ENCODE measurements at regions not wholly inside any gene's neighbourhood (a gene's known extent, or its start where the extent isn't known, plus 50 kb on each side); places are given as distances from the start of the nearest gene placed in this dataset.
A peak's percentile ranks its signal among the peaks of the same experiment; 100 is the strongest.

DNA sequence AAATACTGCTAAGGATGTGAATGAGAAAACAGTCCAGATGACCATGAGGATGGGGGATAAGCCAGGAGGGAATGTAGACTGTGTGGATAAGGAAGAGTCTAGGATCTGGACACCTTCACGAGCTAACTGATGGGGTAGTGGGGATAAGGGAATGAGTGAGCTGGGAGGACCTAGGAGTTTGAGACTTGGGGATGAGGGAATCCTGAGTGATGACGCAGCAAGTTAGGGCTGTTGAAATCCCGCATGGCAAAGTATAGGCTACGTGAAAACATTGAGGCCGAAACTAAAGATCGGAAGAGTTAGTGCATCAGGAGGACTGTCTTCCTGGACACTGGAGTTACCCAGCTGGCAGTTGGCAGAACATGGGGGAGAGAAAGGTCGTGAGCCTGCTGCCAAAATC, 129.2 kb upstream of the EEA1 start:
- no peak overlapping the region for H3K4me3 ChIP-seq (ENCODE audit: low read depth, low read length)
- in situ Hi-C loops (cut with HindIII; ENCODE audit: low sequenced_read_pairs): no loop called here
- TF ChIP-seq, protein P1, sequence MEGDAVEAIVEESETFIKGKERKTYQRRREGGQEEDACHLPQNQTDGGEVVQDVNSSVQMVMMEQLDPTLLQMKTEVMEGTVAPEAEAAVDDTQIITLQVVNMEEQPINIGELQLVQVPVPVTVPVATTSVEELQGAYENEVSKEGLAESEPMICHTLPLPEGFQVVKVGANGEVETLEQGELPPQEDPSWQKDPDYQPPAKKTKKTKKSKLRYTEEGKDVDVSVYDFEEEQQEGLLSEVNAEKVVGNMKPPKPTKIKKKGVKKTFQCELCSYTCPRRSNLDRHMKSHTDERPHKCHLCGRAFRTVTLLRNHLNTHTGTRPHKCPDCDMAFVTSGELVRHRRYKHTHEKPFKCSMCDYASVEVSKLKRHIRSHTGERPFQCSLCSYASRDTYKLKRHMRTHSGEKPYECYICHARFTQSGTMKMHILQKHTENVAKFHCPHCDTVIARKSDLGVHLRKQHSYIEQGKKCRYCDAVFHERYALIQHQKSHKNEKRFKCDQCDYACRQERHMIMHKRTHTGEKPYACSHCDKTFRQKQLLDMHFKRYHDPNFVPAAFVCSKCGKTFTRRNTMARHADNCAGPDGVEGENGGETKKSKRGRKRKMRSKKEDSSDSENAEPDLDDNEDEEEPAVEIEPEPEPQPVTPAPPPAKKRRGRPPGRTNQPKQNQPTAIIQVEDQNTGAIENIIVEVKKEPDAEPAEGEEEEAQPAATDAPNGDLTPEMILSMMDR (IDR thresholded peaks at IDR 0.05; ENCODE audit: low read depth, low read length, missing control alignments): no peak
- no peak for DNase-seq (ENCODE audit: low read depth)

DNA sequence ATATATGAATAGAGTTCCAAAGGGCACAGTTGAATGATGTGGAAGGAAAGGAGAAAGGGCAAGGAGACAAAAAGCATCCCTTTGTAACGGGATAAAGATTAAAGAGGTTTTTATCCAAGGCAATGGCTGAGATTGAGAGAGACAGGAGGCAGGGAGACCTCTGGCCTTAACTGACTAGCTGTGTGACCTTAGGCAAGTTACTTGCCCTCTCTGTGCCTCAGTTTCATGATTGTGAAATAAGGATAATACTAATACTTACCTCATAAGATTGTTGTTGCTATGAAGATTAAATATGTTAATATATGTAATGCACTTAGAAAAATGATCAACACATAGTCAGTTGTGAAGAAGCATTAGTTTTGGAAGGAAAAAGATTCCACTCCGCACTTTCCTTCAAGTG, 130.2 kb upstream of the EEA1 start:
- DNase-seq (ENCODE audit: low read depth): no peak
- H3K4me3 ChIP-seq (ENCODE audit: low read depth, low read length): no peak overlapping the region
- in situ Hi-C loops (cut with HindIII; ENCODE audit: low sequenced_read_pairs): no loop called here
- TF ChIP-seq, protein P1 (IDR thresholded peaks at IDR 0.05; ENCODE audit: low read depth, low read length, missing control alignments): no peak

DNA sequence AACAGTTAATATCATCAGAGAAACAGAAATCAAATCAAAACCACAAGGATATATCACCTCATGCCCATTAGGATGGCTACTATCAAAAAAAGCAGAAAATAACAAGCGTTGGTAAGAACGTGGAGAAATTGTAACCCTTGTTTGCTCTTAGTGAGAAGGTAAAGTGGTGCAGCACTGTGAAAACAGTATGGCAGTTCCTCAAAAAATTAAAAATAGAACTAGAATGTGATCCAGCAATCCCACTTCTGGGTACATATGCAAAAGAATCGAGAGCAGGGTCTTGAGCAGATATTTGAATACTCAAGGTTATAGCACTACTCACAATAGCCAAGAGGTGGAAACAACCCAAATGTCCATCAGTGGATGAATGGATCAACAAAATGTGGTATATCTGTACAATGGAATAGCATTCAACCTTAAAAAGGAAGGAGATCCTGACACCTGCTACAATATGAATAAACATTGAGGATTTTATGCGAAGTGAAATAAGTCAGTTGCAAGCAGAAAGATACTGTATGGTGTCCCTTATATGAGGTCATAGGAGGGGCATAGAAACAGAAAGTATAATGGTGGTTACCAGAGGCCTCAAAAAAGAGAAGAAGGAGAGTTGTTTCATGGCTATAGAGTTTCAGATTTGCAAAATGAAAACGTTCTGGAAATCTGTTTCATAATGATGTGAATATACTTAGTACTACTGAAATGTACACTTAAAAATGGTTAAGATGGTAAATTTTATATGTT, 131.0 kb upstream of the EEA1 start:
- TF ChIP-seq, protein P1 (IDR thresholded peaks at IDR 0.05; ENCODE audit: low read depth, low read length, missing control alignments): no peak
- in situ Hi-C loops (cut with HindIII; ENCODE audit: low sequenced_read_pairs): no loop called here
- no peak for DNase-seq (ENCODE audit: low read depth)
- no peak overlapping the region for H3K4me3 ChIP-seq (ENCODE audit: low read depth, low read length)

DNA sequence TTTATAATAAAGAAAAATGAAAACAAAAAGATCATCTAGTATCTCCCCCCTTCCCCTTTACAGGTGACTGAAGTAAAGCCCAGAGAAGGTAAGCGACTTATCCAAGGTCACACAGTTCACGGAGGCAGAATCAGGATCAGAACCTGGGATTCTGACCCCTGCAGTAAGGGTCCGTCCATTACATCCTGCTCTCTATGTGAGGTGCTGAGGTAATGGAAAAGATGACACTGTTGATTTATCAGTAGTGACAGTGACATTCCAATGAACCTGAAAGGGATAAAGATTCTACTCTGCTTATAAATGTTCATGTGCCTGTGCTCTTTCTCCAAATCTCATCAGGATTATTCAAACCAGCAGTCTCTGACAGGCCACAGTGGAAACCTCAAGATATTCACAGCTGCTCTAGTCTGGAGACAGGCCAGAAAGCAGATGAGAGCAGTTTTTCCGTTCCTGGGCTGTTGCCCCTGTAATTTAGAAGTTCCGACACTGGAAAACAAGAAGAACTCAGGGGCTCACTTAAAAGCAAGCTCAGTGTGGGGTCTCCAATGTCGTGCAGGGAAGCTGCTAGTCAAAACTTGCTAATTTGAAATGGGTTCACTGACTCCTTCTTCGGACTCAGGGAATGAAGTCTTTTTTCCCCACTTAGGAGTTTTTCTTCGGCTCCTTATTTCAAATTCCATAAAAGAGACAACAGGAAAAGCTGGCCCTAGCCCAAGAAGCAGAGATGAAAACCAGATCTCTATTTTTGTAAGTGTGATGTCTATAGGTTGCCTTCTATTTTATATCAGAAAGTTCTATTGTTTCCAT, 131.8 kb upstream of the EEA1 start:
- in situ Hi-C loops (cut with HindIII; ENCODE audit: low sequenced_read_pairs): no loop called here
- TF ChIP-seq, protein P1 (IDR thresholded peaks at IDR 0.05; ENCODE audit: low read depth, low read length, missing control alignments): peak; percentile 27
- DNase-seq (ENCODE audit: low read depth): peak; percentile 68
- peak overlapping the region; percentile 11 for H3K4me3 ChIP-seq (ENCODE audit: low read depth, low read length)

DNA sequence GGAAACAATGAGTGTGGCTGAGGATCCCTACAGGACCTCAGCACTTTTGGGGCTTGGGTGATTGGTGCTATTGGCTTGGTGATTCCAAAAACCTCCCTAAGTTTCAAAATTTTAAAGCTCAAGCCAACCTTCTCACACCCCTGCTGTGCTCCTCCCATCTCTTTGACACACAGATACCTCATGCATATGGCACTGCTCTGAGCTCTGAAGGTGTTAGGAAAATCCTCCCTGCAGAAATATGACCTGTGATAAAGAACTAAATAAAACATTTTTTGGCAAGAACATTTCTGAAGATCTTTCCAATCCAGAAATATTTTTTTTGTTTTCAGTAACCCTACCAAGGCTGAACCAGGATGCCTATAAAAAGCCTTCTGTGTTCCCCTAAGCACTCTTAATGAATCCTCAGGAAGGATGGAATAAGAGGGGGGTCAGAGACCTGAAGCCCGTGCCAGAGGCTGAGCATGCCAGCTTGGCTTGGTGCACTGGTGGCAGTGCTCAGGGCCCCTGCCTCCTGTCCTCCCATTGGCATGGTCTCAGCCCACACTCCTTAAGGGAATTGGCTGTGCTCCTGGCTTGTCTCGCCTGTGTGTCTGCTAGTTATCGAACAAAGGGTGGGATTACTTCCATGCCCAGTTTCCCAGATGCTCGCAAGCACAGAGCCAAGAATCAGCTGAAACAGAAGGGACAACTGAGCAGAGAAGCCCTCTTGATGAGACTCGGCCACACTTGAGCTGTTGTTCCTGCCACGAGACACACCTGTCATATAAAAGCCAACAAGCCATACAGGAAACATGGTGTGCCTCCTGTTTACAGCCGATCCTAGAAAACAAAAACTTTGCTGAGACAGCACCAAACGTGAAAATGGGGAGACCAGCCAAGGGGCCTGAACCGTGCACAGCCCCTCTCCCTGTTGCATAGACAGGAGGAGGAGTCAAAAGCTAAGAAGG, 132.7 kb upstream of the EEA1 start:
- H3K4me3 ChIP-seq (ENCODE audit: low read depth, low read length): no peak overlapping the region
- DNase-seq (ENCODE audit: low read depth): no peak
- in situ Hi-C loops (cut with HindIII; ENCODE audit: low sequenced_read_pairs): no loop called here
- TF ChIP-seq, protein P1 (IDR thresholded peaks at IDR 0.05; ENCODE audit: low read depth, low read length, missing control alignments): no peak

DNA sequence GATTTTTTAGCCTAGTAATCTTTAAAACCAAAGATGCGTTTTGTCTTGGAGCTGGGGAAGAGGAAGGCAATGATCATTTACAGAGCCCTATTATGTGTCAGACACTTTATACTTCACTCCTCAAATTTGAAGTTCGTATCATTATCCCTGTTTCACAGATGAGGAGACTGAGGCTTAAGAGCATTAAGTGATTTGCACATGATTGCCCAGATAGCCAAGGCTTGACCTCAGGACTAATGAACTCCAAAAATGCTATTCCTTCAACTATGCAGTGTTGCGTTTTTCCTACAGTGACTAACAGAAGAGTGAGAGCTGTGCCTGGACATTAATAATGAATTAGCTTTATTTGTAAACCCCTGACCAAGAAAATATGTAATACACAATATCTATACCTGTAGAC, 136.8 kb upstream of the EEA1 start:
- DNase-seq (ENCODE audit: low read depth): no peak
- in situ Hi-C loops (cut with HindIII; ENCODE audit: low sequenced_read_pairs): no loop called here
- TF ChIP-seq, protein P1 (IDR thresholded peaks at IDR 0.05; ENCODE audit: low read depth, low read length, missing control alignments): no peak
- H3K4me3 ChIP-seq (ENCODE audit: low read depth, low read length): no peak overlapping the region

Measured in astrocyte of the cerebellum (primary cell).